Activated CD8-positive, alpha-beta memory T cell treated with anti-CD3 and anti-CD28 coated beads for 36 hours (primary cell): ENCODE measurements at regions not wholly inside any gene's neighbourhood (a gene's known extent, or its start where the extent isn't known, plus 50 kb on each side); places are given as distances from the start of the nearest gene placed in this dataset.

Experiments used
- CTCF ChIA-PET: fragments of 350-600 bp; sonication (Branson Sonifier 250); formaldehyde crosslinking; loops from one replicate; lab custom pipeline; 2021; ENCODE audit warnings: antibody characterized with exemption; lab: Charles Lee
- POLR2A ChIA-PET: fragments of 350-600 bp; sonication (Branson Sonifier 250); formaldehyde crosslinking; loops from one replicate; lab custom pipeline; 2021; ENCODE audit warnings: antibody characterized with exemption; lab: Charles Lee

DNA sequence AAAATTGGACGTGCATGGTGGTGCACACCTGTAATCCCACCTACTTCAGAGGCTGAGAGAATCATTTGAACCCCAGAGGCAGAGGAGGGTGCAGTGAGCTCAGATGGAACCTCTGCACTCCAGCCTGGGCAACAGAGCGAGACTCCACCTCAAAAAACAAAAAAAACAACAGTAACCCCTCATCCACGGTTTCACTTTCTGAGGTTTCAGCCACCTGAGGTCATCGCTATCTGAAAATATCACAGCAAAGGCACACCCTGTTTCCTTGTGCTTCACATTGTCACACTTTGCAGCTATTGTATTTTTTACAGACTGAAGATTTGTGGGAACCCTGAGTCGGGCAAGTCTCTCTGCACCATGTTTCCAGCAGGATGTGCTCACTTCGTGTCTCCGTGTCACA lies 54.1 kb upstream of the FOXQ1 start:
- ChIA-PET CTCF (interaction anchor here (1.8 kb wide), 1 partner anchor 139 kb away, joined by 4 read pairs; no protein-coding TSS in a partner anchor), POLR2A (no interaction called here)

DNA sequence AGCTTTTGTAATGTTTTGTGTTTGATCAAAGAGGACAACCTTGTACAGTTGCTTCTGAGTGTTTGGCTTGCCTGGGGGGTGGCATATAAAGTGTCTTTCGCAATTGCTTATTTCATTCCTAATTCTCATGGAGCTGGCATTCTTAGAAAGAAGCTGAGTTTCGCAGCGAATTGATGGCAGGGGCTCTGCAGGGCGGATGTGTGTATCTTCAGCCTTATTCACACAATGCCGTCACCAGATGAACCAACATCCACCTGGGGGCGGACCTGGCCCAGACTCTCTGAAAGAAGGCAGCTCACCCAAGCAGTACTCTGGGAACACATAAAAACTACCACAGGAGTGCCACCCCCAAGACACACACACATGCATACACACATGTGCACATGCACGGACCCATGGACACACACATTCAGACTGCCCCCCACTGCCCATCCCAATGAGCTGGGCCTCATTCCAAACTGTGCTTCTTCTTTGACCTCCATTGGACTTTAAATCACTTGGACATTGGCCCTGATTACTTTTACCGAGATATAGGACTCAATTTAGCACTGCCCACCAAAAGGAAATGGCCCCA lies 55.4 kb upstream of the FOXQ1 start:
- ChIA-PET POLR2A (no interaction called here), CTCF (no interaction called here)

DNA sequence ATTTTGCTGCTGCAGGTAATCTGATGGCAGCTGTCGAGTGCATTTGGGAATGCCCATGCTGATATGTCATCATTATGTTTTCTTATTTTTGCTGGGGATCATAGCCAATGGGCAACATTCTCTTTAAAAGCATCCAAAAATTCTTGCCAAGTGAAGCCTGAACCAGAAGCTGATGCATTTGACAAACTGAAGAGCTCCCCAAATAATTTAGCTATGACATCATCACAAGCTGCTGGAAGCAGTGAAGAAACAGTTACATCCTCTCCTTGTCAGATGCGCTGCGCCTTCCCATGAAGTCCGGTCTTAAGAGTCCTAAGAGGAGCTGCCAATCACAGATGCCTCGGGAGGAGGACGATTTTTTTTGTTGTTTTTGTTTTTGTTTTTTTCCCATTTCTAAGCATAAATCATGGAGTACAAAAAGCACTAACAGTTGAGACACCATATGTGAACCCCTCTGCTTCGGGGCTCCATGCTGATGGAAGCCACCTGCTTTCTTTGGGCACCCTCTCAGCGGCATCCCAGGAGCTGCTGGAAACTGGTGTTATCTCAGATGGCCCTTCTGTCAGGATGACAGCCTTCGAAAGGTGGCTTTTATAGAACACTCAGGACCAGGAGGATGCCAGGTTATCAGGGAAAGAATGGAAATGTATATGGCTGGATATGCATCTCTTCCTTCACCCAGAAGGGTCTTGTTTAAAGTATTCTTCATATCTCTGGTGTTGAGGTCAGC lies 56.1 kb upstream of the FOXQ1 start:
- POLR2A ChIA-PET, result no interaction called here
- CTCF ChIA-PET, result no interaction called here

DNA sequence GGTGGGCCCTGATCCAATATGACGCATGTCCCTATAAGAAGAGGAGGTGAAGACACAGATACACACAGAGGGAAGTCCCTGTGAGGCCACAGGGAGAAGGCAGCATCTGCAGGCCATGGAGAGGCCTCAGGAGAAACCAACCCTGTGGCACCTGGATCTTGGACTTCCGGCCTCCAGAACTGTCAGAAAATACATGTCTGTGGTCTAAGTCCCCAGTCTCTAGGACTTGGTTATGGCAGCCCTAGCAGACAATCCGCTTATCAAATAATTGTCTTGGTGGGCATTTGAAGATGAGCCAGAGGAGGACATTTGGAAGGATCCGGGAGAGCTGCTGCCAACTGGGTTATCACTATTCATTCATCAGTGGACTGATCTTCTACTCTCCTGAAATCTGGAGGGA lies 57.6 kb upstream of the FOXQ1 start:
- POLR2A ChIA-PET, result no interaction called here
- CTCF ChIA-PET, result no interaction called here

DNA sequence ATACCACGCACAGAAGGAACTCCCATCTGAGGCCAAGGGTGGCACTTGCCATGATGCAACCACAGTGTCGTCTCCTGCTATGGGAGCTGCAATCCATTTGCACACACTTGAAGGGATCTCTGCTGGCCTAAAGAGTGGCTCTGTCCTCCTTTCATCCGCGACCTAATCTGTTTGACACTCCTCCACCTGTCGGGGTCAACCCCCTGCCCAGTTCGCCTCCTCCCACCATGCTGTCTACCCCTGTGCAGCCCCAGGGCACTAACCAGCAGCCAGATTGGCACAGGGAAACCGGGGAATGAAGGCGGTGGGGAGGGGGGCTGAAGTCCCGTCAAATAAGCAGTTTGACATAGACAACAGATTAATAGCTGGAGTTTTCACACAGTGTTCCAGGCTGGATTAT lies 58.1 kb upstream of the FOXQ1 start:
- CTCF ChIA-PET, result no interaction called here
- POLR2A ChIA-PET, result no interaction called here

DNA sequence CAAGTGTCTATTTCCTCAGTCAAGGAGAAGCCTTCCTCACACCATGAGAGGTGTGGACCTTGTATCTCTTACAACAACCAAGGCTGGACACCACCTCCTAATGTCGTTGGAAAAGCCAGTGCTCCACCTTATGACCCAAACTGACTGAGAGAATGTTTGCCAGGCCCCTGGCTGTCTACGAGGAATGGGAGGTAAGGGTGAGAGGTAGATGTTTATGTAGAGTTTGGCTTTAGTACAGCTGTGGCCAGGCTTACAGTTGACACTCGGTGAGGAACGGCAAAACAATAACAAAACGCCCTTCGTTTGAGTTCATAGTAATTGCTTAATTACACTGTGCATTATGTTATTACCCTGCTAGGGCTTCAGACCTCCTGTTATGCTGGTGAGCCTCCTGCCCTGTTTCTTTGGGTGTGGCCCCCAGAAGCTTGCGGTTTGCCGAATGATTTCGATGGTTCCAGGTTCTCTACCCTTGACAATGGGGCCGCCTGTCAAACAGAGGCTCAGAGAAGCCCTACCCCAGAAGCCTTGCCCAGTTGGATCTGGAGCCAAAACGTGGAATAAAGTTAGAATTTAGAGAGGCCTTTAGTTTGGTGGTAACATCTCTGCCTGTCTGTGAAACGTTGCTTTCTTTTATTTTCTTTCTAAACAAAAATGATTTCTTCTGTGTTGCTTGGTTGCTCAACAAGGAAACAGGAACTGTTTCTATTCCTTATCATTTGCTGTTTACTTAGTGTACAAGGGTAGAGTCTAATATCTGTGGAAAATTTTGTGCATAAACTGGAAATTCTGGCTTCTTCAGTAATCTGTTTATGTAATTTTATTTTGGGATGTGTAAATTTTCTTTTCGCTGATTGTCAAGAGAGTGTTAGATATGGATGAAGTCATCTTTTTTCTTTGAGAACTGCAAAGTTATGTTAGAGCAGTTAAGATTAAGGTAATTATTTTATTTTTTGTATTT lies 60.4 kb upstream of the FOXQ1 start:
- POLR2A ChIA-PET, result no interaction called here
- CTCF ChIA-PET, result no interaction called here

DNA sequence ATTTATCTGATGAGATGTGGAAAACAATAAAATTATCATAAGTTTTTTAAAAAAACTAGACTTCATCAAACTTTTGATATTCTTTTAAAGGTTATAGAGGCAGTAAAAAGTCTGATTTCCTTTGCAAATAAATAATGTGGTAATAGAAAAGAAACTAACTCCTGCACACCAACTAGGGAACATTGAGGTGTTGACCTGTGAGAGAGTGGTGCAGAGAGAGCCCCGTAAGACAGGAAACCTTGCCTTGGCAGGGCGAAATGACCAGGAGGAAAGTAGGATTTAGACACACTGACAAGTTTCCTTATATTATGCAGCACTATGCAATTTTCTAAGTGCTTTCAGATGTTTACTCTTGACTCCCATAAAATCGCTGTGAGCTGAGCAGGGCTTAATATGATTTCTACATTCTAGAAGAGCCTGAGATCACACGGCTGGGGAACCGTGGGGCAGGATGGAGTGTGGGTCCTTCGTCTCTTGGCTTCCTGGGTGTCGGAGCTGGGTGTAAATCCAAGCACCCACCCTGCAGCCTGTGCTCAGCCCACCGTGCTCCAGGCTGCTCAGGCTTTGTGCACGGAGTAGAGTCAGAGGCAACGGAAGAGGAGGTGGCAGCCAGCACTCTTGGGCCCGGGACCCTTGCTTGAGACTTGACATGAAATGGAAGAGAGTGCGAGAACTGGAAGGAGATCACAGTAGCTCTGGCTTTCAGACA lies 61.3 kb upstream of the FOXQ1 start:
- POLR2A ChIA-PET, result no interaction called here
- CTCF ChIA-PET, result no interaction called here

DNA sequence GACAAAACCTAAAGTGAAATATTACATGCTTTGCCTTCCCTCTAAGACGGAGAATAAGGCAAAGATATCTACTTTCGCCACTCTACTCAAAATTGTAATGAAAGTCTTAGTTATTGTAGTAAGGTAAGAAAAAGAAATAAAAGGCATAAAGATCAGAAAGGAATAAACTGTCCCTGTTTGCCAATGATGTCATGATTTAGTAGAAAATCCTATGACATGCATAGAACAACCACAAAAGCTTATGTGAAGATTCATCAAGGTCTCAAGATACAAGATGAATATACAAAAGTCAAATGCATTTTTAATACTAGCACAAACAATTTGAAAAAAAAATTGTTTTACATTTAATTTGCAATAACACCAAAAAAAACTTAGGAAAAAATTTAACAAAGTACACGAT lies 64.0 kb upstream of the FOXQ1 start:
- POLR2A ChIA-PET, result no interaction called here

DNA sequence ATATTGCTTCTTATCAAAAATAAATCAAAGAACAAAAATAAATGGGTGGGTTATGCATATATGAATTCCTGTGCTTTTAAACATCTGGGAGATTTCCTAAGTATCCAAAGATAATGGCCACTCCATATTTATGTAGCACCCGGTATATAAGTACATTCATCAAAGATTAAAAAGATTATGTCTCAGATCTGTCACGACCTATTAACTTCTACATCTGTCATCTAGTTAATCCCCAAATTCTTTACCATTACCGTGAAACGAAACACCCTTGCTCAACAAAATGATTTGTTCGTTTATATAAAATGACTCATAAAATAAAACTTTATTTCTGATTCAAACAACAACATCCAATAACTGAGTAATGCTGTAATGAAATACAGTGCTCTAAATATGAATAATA lies 64.8 kb upstream of the FOXQ1 start:
- CTCF ChIA-PET, result no interaction called here
- POLR2A ChIA-PET, result no interaction called here

More for the DNA sequence above, 64.0 kb upstream of the FOXQ1 start:
- CTCF ChIA-PET, result no interaction called here

DNA sequence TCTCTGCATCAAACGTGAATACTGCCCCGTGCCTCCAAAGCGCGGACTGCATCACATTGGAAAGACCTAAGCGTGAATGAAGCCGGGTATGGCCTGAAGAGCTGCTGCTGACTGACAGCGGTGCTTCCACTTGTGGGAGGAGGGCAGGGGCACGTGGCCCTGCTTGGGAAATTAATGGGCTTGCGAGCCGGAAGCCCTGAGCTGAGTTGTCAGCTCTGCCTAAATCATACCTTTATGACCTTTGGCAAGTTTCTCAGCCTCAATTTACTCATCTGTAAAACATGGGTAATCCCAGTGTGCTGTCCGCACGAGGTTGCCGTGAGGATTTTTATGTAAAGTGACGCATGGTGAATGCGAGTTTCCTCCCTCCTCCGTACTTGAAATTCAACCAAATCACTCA lies 67.0 kb upstream of the FOXQ1 start:
- POLR2A ChIA-PET, result no interaction called here
- CTCF ChIA-PET, result no interaction called here

DNA sequence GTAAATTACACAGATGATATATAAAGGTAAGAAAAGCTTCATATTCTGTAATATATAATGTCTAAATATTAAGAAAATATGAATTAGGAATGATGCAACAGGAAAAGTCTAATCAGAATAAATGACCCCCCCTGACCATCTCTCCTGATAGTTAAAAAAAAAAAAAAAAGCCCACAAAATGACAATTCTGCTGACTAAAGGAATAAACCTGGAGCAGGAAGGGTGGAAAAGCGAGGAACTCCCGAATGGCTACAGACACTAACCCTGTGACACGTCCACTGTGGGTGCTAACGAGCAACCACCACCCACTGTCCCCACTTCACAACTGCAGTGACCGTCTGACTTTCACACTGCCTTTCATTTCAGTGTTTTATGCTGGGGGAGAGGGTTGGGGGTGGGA lies 67.6 kb upstream of the FOXQ1 start:
- ChIA-PET POLR2A (no interaction called here), CTCF (no interaction called here)

DNA sequence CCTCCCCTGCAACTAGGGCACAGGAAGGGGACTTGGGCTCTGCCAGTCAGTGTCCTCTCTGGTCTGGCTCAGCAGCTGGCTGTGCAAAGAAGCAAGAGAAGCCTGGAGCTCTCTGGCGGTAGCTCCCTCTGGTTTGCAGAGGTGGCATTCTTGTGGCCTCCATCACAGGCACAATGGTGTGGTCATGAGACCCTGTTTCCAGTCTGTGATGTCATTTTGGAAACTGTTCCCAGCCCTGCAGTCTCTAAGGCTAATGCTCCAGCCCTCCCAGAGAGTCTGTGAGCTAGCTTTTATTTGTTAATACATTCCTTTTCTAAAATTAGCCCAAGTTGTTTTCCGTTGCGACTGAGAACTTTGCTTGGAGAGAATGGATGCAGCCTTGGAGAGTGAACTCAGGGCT lies 69.5 kb upstream of the FOXQ1 start:
- ChIA-PET CTCF (no interaction called here), POLR2A (no interaction called here)

DNA sequence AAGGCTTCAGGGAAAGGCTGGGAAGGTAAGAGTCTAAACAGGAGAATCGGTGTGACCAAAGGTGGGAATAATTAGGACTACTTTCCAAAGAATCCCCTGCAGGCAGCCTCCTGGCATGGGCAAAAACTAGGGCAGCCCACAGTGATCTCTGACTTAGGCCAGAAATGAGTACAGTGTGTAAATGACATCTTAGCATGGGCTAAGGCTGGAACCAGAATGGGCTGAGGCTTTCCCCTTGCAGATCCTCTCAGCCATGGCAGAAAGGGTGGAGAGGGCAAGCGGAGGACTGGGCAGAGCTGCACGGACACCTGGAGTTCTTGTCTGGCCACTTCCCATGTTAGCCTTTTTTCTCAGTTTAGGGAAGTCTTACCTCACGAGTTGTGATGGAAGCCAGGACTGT lies 69.9 kb upstream of the FOXQ1 start:
- ChIA-PET CTCF (no interaction called here), POLR2A (no interaction called here)

DNA sequence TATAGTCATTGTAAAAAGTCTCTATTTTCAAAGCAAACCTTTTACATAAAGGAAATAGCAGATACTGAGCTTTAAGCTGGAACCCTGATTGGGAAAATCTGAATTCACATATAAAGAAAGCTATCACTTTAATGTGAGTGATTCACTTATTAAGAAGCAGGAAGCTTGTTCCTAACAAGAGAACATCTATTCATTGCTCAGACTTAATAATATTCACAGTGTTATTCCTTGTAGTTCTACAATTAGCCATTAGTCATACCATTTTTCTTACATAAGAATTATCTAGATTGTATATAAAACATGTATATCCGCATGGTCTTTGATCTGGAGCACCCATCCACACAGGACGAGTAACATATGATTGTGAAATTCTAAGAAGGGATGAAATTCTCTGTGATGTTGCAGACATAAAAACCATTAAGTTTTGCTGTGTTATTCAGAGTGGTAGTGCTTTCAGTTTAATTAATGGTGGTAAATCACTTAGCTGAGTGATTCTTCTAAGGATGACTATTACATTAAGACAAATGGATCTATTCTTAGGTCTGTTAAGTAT lies 71.1 kb upstream of the FOXQ1 start:
- ChIA-PET CTCF (no interaction called here), POLR2A (no interaction called here)

DNA sequence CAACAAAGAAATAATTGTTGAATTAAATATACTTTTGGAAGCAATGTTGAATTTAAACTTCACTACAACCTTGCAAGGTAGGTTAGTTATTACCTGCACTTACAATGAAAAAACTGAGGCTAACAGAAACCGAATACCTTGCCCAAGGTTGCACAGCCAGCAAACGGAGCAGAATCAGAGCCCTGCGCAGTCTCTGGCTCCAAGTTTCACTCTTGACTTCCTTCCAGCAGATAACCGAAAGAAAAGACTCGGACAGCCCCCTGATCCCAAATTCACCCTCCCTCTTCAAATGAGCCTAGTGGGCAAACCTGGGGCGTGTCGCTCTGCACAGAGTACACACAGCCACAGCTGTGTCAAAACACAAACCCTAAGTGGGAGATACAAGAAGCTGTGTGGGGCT lies 72.1 kb upstream of the FOXQ1 start:
- POLR2A ChIA-PET, result no interaction called here
- CTCF ChIA-PET, result no interaction called here

DNA sequence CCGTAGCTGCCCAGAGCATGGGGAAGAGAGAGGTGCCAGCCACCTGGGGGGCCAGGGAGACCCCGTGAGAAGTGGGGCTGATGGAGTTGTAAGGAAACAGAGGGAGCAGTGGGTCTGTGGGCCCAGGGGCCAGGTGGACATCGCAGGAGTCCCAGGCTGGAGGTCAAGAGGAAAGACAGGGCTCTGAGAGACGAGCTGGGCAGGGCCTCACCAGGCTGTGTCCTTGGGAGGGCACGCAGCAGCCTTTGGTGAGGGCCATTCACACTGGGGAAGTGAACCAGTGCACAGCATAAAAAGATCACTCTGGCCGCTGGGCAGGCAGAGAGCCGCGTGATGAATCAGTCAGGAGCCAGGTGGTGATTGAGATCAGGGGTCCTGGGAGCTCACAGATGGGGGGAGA lies 73.9 kb upstream of the FOXQ1 start:
- POLR2A ChIA-PET, result no interaction called here
- CTCF ChIA-PET, result no interaction called here

DNA sequence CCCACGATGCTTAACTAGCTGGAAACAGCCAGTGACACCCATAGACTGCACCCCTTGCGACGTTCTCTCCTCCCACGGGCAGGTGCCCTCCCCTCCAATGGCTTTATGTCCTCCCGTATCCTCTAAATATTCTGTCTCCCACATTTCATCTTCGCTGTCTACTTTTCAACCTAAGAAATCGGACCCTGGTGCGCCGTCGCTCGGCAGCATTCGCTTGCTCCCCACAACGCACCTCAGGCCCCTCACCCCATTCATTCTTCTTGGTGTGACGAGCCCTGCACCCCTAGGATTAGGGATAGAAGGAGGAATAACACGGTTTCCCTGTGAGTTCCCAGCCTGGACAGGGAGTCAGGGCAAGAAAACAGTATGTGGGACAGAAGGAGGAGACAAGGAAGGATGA lies 74.3 kb upstream of the FOXQ1 start:
- POLR2A ChIA-PET, result no interaction called here
- CTCF ChIA-PET, result no interaction called here

DNA sequence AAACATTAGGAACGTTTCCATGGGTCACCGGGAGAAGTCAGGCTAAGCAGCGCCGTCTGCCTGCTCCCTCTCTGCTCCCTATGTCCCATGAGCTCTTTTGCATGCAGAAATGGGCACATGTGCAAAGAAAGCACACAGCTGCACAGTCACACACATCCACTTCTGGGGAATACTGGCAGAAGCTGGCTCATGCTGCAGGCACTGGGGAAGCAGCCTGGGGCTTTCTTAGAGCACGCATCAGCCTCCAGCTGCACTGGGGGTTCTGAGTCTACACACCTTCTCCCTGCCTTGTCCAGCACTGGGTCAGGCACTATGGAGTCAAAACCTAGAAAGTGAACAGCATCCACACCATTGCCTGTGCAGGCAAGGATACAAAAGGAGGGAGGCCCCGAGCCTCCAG lies 76.1 kb upstream of the FOXQ1 start:
- ChIA-PET POLR2A (no interaction called here), CTCF (no interaction called here)

DNA sequence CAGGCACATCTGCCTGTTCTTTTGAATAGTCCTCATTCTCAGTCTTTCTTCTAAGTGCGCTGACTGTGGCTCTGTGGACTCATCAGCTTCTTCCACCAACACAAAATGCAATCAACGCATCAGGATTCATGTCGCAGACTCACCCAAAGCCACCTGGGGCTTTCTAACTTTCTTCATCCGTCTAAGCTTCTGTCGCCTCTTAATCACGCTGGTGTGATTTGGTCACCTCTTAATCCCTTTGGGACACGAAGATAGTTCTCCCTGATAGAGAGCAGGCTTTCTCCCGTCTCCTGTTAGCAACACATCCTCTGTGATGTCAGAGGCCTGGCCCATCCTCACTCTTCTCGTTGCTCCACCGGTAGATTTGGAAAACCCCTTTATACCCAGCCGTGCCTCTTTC lies 78.0 kb upstream of the FOXQ1 start:
- POLR2A ChIA-PET, result no interaction called here
- CTCF ChIA-PET, result no interaction called here

DNA sequence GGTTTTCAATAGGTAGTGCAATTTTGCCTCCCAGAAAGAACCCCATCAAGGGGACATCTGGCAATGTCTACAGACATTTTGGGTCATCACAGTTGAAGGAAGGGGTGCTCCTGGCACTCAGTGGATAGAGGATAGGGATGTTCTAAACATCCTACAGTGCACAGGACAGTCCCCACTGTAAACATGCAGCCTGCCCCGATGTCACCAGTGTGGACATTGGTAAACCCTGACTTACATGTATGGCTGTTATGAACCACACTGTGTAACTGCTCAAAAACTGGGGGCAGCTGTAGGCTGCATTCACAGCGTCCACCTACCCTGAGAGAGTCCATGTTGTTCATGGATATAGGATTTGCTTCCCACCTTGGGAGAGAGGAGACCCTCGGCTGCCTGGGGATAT lies 79.3 kb upstream of the FOXQ1 start:
- ChIA-PET CTCF (no interaction called here), POLR2A (no interaction called here)
